ENCODE measurements at regions not wholly inside any gene's neighbourhood (a gene's known extent, or its start where the extent isn't known, plus 50 kb on each side); places are given as distances from the start of the nearest gene placed in this dataset.

DNA sequence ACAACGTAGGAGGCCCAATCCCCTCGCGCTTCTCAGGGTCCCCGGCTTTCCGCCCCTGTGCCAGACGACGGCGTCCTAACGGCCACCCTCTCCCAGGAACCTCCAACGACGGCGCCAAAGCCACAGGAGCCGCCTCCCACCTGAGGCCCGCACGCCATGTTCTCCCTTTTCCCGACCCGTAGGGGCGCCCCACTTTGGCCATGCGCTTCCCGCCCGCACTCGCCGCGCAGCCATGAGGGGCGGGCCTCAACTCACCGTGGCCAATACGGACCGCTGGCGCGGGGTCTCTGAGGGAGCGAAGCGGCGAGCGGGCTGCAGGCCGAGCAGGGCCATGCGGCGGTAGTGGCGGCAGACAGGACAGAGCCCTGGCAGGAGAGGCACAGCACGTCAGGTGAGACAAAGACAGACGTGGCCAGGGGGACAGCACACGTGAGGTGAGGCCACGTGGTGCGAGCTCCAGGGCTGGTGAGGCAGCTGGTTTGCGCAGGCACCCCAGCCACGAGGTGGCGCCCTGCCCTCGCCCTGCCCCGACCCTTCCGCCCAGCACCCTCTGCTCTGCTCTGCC, 1005.5 kb upstream of the PTPRD start:
- Histone ChIP-seq H3K4me3 (ENCODE audit: low read depth in 1 of 2, low read length in 2 of 2) (no peak overlapping the region), H3K36me3 (ENCODE audit: insufficient read depth, low read length) (no peaks in the 10 kb centered on the region), H2AFZ (ENCODE audit: low read depth, low read length) (no peak overlapping the region), H3K9me3 (ENCODE audit: insufficient read depth, low read length, severe bottlenecking) (no peaks in the 10 kb centered on the region), H3K27ac (ENCODE audit: low read length) (no peak overlapping the region), H4K20me1 (ENCODE audit: insufficient read depth, low read length) (no peaks in the 10 kb centered on the region), H3K79me2 (ENCODE audit: insufficient read depth, low read length) (no peaks in the 10 kb centered on the region), H3K9ac (ENCODE audit: low read depth, low read length) (no peak overlapping the region), H3K27me3 (ENCODE audit: insufficient read depth, low read length, poor library complexity) (no peaks in the 10 kb centered on the region), H3K4me1 (ENCODE audit: insufficient read depth, low read length) (no peaks in the 10 kb centered on the region), H3K4me2 (ENCODE audit: insufficient read depth, low read length) (no peak overlapping the region)
- DNase-seq (no peak), ATAC-seq (ENCODE audit: insufficient read depth, low read depth) (no peak)
- no peak for TF ChIP-seq EZH2 (IDR thresholded peaks at IDR 0.05; ENCODE audit: borderline replicate concordance, low read depth, low read length, severe bottlenecking)
- TF ChIP-seq, protein P1, sequence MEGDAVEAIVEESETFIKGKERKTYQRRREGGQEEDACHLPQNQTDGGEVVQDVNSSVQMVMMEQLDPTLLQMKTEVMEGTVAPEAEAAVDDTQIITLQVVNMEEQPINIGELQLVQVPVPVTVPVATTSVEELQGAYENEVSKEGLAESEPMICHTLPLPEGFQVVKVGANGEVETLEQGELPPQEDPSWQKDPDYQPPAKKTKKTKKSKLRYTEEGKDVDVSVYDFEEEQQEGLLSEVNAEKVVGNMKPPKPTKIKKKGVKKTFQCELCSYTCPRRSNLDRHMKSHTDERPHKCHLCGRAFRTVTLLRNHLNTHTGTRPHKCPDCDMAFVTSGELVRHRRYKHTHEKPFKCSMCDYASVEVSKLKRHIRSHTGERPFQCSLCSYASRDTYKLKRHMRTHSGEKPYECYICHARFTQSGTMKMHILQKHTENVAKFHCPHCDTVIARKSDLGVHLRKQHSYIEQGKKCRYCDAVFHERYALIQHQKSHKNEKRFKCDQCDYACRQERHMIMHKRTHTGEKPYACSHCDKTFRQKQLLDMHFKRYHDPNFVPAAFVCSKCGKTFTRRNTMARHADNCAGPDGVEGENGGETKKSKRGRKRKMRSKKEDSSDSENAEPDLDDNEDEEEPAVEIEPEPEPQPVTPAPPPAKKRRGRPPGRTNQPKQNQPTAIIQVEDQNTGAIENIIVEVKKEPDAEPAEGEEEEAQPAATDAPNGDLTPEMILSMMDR (IDR thresholded peaks at IDR 0.05; ENCODE audit: borderline replicate concordance, extremely low read depth, low read length, poor library complexity, severe bottlenecking), result no peak

DNA sequence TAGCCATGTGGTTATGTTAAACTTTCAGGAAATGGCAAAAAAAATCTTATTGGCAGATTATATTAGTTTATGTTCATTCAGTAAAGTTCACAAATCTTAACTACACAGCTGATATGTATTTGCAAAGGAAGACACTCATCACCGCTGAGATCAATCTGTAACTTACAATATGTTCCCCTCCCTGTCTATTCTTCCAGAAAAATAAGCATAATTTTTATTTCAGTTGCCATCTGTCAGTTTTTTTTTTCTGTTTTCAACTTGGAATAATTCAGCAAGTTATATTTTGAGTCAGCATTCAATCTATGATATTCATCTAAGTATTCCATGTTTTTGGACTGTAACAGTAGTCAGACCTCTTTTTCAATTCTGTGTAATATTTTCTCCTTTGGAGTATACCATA, 1019.9 kb upstream of the PTPRD start:
- Histone ChIP-seq H2AFZ (ENCODE audit: low read depth, low read length) (no peak overlapping the region), H3K4me2 (ENCODE audit: insufficient read depth, low read length) (no peak overlapping the region), H3K27me3 (ENCODE audit: insufficient read depth, low read length, poor library complexity) (no peaks in the 10 kb centered on the region), H3K27ac (ENCODE audit: low read length) (no peak overlapping the region), H3K4me3 (ENCODE audit: low read depth in 1 of 2, low read length in 2 of 2) (no peak overlapping the region), H3K9ac (ENCODE audit: low read depth, low read length) (no peak overlapping the region), H3K36me3 (ENCODE audit: insufficient read depth, low read length) (no peaks in the 10 kb centered on the region), H3K79me2 (ENCODE audit: insufficient read depth, low read length) (no peaks in the 10 kb centered on the region), H3K4me1 (ENCODE audit: insufficient read depth, low read length) (no peaks in the 10 kb centered on the region), H4K20me1 (ENCODE audit: insufficient read depth, low read length) (no peaks in the 10 kb centered on the region), H3K9me3 (ENCODE audit: insufficient read depth, low read length, severe bottlenecking) (no peaks in the 10 kb centered on the region)
- TF ChIP-seq, protein P1 (IDR thresholded peaks at IDR 0.05; ENCODE audit: borderline replicate concordance, extremely low read depth, low read length, poor library complexity, severe bottlenecking), result no peak
- TF ChIP-seq EZH2 (IDR thresholded peaks at IDR 0.05; ENCODE audit: borderline replicate concordance, low read depth, low read length, severe bottlenecking), result no peak
- no peak for DNase-seq
- ATAC-seq (ENCODE audit: insufficient read depth, low read depth), result no peak

DNA sequence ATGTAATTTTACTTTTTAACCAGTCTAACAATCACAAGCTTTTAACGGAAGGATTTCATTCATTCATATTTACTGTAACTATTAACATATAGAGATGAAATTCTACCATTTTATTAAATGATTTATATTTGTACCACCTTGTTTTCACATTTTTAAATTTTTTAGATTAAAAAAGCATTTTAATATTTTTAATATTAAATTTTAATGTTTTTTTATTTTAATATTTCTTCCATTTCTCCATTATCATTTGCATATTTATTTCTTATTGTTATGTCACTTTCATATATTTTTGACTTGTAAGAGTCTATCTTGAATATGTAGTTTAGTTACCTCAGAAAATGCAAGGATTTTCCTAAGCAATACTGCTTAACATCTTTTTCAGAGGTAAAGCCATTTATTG, 1034.0 kb upstream of the PTPRD start:
- H3K36me3 ChIP-seq (ENCODE audit: insufficient read depth, low read length), result no peaks in the 10 kb centered on the region
- H2AFZ ChIP-seq (ENCODE audit: low read depth, low read length), result no peak overlapping the region

More for the DNA sequence above, 1034.0 kb upstream of the PTPRD start:
- Histone ChIP-seq H3K27ac (ENCODE audit: low read length) (no peak overlapping the region), H3K4me2 (ENCODE audit: insufficient read depth, low read length) (no peak overlapping the region), H3K9ac (ENCODE audit: low read depth, low read length) (no peak overlapping the region), H3K79me2 (ENCODE audit: insufficient read depth, low read length) (no peaks in the 10 kb centered on the region), H3K4me1 (ENCODE audit: insufficient read depth, low read length) (no peaks in the 10 kb centered on the region), H3K4me3 (ENCODE audit: low read depth in 1 of 2, low read length in 2 of 2) (no peak overlapping the region), H4K20me1 (ENCODE audit: insufficient read depth, low read length) (no peaks in the 10 kb centered on the region), H3K9me3 (ENCODE audit: insufficient read depth, low read length, severe bottlenecking) (no peaks in the 10 kb centered on the region), H3K27me3 (ENCODE audit: insufficient read depth, low read length, poor library complexity) (no peaks in the 10 kb centered on the region)
- no peak for DNase-seq
- ATAC-seq (ENCODE audit: insufficient read depth, low read depth), result no peak
- TF ChIP-seq EZH2 (IDR thresholded peaks at IDR 0.05; ENCODE audit: borderline replicate concordance, low read depth, low read length, severe bottlenecking), result no peak
- TF ChIP-seq, protein P1 (IDR thresholded peaks at IDR 0.05; ENCODE audit: borderline replicate concordance, extremely low read depth, low read length, poor library complexity, severe bottlenecking), result no peak
